ENCODE measurements at regions not wholly inside any gene's neighbourhood (a gene's known extent, or its start where the extent isn't known, plus 50 kb on each side); places are given as distances from the start of the nearest gene placed in this dataset.

DNA sequence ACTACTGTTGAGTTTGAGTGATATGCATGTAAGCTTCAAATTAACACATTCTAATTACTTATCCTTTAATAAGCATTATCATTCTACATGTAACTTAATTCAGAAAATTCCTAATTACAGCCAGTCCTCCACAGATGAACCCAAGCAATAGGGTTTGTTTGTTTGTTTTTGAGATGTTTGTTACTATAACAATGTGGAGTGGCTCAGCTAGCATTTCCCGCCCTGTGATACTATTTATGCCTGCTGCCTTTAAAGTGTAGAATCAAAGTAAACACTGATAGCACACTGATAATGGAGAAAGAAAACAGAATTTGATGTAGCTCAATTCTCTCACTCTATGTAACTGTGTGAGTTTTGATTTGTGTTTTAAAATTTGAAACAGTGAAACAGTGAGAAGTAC, 105.1 kb upstream of the IGF1R start:
- Histone ChIP-seq H3K4me3 (ENCODE audit: low read length) (no peak overlapping the region), H3K27me3 (ENCODE audit: control insufficient read depth, low read length) (0 out of 2 replicates have a peak, but pooled peaks cover 6% of the 10 kb centered on the region), H3K79me2 (ENCODE audit: control insufficient read depth, low read length) (no peaks in the 10 kb centered on the region), H3K4me2 (ENCODE audit: low read length) (no peak overlapping the region), H3K27ac (ENCODE audit: low read depth, low read length) (no peak overlapping the region), H3K9me2 (replicated peaks; ENCODE audit: control insufficient read depth, low read length) (no peaks in the 10 kb centered on the region), H3K4me1 (ENCODE audit: control insufficient read depth, low read length) (no peaks in the 10 kb centered on the region), H3K36me3 (ENCODE audit: control insufficient read depth, low read length) (no peaks in the 10 kb centered on the region), H3F3A (ENCODE audit: control insufficient read depth, insufficient read depth) (no peaks in the 10 kb centered on the region), H4K20me1 (ENCODE audit: control insufficient read depth, insufficient read depth, low read depth, low read length) (no peaks in the 10 kb centered on the region), H3K9me3 (ENCODE audit: control insufficient read depth, insufficient read depth, low read length) (no peaks in the 10 kb centered on the region)
- no peak for TF ChIP-seq EZH2phosphoT487 (IDR thresholded peaks at IDR 0.05; ENCODE audit: borderline replicate concordance, low read length)
- TF ChIP-seq, protein P1, sequence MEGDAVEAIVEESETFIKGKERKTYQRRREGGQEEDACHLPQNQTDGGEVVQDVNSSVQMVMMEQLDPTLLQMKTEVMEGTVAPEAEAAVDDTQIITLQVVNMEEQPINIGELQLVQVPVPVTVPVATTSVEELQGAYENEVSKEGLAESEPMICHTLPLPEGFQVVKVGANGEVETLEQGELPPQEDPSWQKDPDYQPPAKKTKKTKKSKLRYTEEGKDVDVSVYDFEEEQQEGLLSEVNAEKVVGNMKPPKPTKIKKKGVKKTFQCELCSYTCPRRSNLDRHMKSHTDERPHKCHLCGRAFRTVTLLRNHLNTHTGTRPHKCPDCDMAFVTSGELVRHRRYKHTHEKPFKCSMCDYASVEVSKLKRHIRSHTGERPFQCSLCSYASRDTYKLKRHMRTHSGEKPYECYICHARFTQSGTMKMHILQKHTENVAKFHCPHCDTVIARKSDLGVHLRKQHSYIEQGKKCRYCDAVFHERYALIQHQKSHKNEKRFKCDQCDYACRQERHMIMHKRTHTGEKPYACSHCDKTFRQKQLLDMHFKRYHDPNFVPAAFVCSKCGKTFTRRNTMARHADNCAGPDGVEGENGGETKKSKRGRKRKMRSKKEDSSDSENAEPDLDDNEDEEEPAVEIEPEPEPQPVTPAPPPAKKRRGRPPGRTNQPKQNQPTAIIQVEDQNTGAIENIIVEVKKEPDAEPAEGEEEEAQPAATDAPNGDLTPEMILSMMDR (IDR thresholded peaks at IDR 0.05; ENCODE audit: low read depth, low read length, poor library complexity, severe bottlenecking): no peak

DNA sequence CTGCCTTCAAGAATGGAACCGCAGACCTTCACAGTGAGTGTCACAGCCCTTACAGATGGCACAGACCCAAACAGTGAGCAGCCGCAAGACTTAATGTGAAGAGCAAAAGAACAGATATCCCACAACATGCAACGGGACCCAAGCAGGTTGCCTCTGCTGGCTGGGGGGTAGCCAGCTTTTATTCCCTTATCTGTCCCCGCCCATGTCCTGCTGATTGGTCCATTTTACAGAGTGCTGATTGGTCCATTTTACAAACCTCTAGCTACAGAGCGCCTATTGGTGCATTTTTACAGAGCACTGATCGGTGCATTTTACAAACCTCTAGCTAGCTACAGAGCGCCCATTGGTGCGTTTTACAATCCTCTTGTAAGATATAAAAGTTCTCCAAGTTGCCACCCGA, 102.0 kb upstream of the IGF1R start:
- Histone ChIP-seq H3K4me2 (ENCODE audit: low read length) (no peak overlapping the region), H3K36me3 (ENCODE audit: control insufficient read depth, low read length) (no peaks in the 10 kb centered on the region), H3F3A (ENCODE audit: control insufficient read depth, insufficient read depth) (no peaks in the 10 kb centered on the region), H3K79me2 (ENCODE audit: control insufficient read depth, low read length) (no peaks in the 10 kb centered on the region), H3K9me3 (ENCODE audit: control insufficient read depth, insufficient read depth, low read length) (0 out of 2 replicates have a peak, but pooled peaks cover 2% of the 10 kb centered on the region), H4K20me1 (ENCODE audit: control insufficient read depth, insufficient read depth, low read depth, low read length) (no peaks in the 10 kb centered on the region), H3K4me1 (ENCODE audit: control insufficient read depth, low read length) (no peaks in the 10 kb centered on the region), H3K4me3 (ENCODE audit: low read length) (no peak overlapping the region), H3K27me3 (ENCODE audit: control insufficient read depth, low read length) (0 out of 2 replicates have a peak, but pooled peaks cover 4% of the 10 kb centered on the region), H3K9me2 (replicated peaks; ENCODE audit: control insufficient read depth, low read length) (no peaks in the 10 kb centered on the region), H3K27ac (ENCODE audit: low read depth, low read length) (no peak overlapping the region)
- TF ChIP-seq, protein P1 (IDR thresholded peaks at IDR 0.05; ENCODE audit: low read depth, low read length, poor library complexity, severe bottlenecking): no peak
- TF ChIP-seq EZH2phosphoT487 (IDR thresholded peaks at IDR 0.05; ENCODE audit: borderline replicate concordance, low read length): no peak

DNA sequence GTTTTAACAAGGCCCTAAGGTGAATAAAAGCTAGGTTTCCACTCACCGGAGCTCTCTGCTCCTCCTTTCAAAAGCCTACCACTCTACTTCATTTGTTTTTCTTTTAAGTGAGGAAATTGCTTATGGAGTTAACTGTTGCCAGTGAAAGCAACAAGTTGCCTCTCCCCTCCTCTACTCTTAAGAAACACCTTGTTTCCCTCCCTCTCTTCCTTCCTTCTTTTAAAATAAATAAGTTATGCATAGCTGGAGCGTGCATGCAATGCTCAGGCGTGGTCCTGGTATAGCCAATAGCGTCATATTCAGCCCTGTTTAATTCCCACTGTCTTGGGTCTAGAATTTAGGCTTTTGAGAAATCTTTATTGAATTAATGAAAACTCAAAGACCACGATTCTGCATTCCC, 101.1 kb upstream of the IGF1R start:
- Histone ChIP-seq H3K9me3 (ENCODE audit: control insufficient read depth, insufficient read depth, low read length) (0 out of 2 replicates have a peak, but pooled peaks cover 2% of the 10 kb centered on the region), H3K4me2 (ENCODE audit: low read length) (no peak overlapping the region), H3K4me3 (ENCODE audit: low read length) (no peak overlapping the region), H4K20me1 (ENCODE audit: control insufficient read depth, insufficient read depth, low read depth, low read length) (no peaks in the 10 kb centered on the region), H3K9me2 (replicated peaks; ENCODE audit: control insufficient read depth, low read length) (no peaks in the 10 kb centered on the region), H3F3A (ENCODE audit: control insufficient read depth, insufficient read depth) (no peaks in the 10 kb centered on the region), H3K27ac (ENCODE audit: low read depth, low read length) (no peak overlapping the region), H3K27me3 (ENCODE audit: control insufficient read depth, low read length) (0 out of 2 replicates have a peak, but pooled peaks cover 4% of the 10 kb centered on the region), H3K79me2 (ENCODE audit: control insufficient read depth, low read length) (no peaks in the 10 kb centered on the region), H3K36me3 (ENCODE audit: control insufficient read depth, low read length) (no peaks in the 10 kb centered on the region), H3K4me1 (ENCODE audit: control insufficient read depth, low read length) (no peaks in the 10 kb centered on the region)
- TF ChIP-seq, protein P1 (IDR thresholded peaks at IDR 0.05; ENCODE audit: low read depth, low read length, poor library complexity, severe bottlenecking): no peak
- TF ChIP-seq EZH2phosphoT487 (IDR thresholded peaks at IDR 0.05; ENCODE audit: borderline replicate concordance, low read length): no peak

Data from DOHH2 (cell line).